GM23338 (cell line): ENCODE measurements at regions not wholly inside any gene's neighbourhood (a gene's known extent, or its start where the extent isn't known, plus 50 kb on each side); places are given as distances from the start of the nearest gene placed in this dataset.

ENCODE experiments used
- CTCF ChIP-seq, 2 experiments: fragments of 200-600 bp in 1 of 2; sonication (generic) in 1 of 2; conservative IDR thresholded peaks; 2 replicates each; pipeline versions ENCODE4 v1.5.1 to v1.6.1; 2016 to 2017; ENCODE audit warnings: antibody characterized with exemption in 2 of 2, low read depth in 2 of 2, mild to moderate bottlenecking in 2 of 2, moderate library complexity in 1 of 2
- EZH2 ChIP-seq: fragments of 200-600 bp; sonication (generic); IDR thresholded peaks from one replicate; pipeline ENCODE4 v1.8.0; 2017; ENCODE audit warnings: antibody characterized with exemption, mild to moderate bottlenecking, low read depth; ENCODE audit not compliant: unreplicated experiment
- TF ChIP-seq, protein P1 (sequence below): IDR thresholded peaks from one replicate; pipeline ENCODE4 v1.6.1; 2018; ENCODE audit warnings: antibody characterized with exemption; ENCODE audit not compliant: unreplicated experiment

GRCh38 chr5:20985754-20986153 lies 997.8 kb upstream of the CDH18 start:
- no peak for TF ChIP-seq CTCF (conservative IDR thresholded peaks at IDR 0.05; ENCODE audit: low read depth in 2 of 2)
- no peak for TF ChIP-seq EZH2
- TF ChIP-seq, protein P1, sequence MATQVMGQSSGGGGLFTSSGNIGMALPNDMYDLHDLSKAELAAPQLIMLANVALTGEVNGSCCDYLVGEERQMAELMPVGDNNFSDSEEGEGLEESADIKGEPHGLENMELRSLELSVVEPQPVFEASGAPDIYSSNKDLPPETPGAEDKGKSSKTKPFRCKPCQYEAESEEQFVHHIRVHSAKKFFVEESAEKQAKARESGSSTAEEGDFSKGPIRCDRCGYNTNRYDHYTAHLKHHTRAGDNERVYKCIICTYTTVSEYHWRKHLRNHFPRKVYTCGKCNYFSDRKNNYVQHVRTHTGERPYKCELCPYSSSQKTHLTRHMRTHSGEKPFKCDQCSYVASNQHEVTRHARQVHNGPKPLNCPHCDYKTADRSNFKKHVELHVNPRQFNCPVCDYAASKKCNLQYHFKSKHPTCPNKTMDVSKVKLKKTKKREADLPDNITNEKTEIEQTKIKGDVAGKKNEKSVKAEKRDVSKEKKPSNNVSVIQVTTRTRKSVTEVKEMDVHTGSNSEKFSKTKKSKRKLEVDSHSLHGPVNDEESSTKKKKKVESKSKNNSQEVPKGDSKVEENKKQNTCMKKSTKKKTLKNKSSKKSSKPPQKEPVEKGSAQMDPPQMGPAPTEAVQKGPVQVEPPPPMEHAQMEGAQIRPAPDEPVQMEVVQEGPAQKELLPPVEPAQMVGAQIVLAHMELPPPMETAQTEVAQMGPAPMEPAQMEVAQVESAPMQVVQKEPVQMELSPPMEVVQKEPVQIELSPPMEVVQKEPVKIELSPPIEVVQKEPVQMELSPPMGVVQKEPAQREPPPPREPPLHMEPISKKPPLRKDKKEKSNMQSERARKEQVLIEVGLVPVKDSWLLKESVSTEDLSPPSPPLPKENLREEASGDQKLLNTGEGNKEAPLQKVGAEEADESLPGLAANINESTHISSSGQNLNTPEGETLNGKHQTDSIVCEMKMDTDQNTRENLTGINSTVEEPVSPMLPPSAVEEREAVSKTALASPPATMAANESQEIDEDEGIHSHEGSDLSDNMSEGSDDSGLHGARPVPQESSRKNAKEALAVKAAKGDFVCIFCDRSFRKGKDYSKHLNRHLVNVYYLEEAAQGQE, result no peak
